ENCODE measurements at regions not wholly inside any gene's neighbourhood (a gene's known extent, or its start where the extent isn't known, plus 50 kb on each side); places are given as distances from the start of the nearest gene placed in this dataset.
A peak's percentile ranks its signal among the peaks of the same experiment; 100 is the strongest.

GRCh38 chr13:85019121-85019520 is 780.1 kb downstream of the SLITRK6 start:
- ChIA-PET SMC1A (ENCODE audit: uncharacterized antibody, unreplicated experiment) (no interaction called here), RAD21 (ENCODE audit: unreplicated experiment) (no interaction called here), POLR2A (no interaction called here), CTCF (no interaction called here)
- H3K27me3 ChIP-seq (replicated peaks in 1 of 2; ENCODE audit: control insufficient read depth in 2 of 2, insufficient read depth in 2 of 2, low read length in 1 of 2): no peaks in the 10 kb centered on the region
- no peak overlapping the region for H3K4me2 ChIP-seq (ENCODE audit: control insufficient read depth, insufficient read depth)
- ATAC-seq (no peak), DNase-seq (ENCODE audit: low read depth, low spot score) (no peak), FAIRE-seq (peak; percentile 27)
- TF ChIP-seq CBX5 (IDR thresholded peaks at IDR 0.05; ENCODE audit: low read depth) (no peak), FOS (IDR thresholded peaks at IDR 0.05; ENCODE audit: borderline replicate concordance, extremely low read depth, insufficient read length) (no peak), PAX5 (IDR thresholded peaks at IDR 0.05; ENCODE audit: borderline replicate concordance, low read depth, low read length) (no peak), LARP7 (IDR thresholded peaks at IDR 0.05) (no peak), MAX (IDR thresholded peaks at IDR 0.05; ENCODE audit: low read depth, low read length) (no peak), NRF1 (conservative IDR thresholded peaks at IDR 0.05; ENCODE audit: low read depth, low read length) (no peak)
- no peak overlapping the region for H2AFZ ChIP-seq (ENCODE audit: control insufficient read depth, low read depth, low read length)
- no peaks in the 10 kb centered on the region for H4K20me1 ChIP-seq (ENCODE audit: control insufficient read depth, insufficient read depth)
- H3K4me3 ChIP-seq: no peak overlapping the region
- intact Hi-C loops (cut with micrococcal nuclease; ENCODE audit: unreplicated experiment) (no loop called here), in situ Hi-C loops (cut with MboI) (no loop called here)
- no TSS peak for BruUV-seq (replicated peaks)
- H3K4me1 ChIP-seq (ENCODE audit: control insufficient read depth, insufficient read depth, low read length): no peaks in the 10 kb centered on the region
- H3K9ac ChIP-seq (ENCODE audit: control insufficient read depth, insufficient read depth, low read length): no peak overlapping the region
- no peak overlapping the region for H3K27ac ChIP-seq (ENCODE audit: control insufficient read depth, insufficient read depth)
- WGBS (ENCODE audit: insufficient coverage, insufficient replicate concordance, low lambda C conversion rate, missing lambda C conversion rate): 0% methylated on average over 1 of the region's 1 CpG
- H3K9me3 ChIP-seq (replicated peaks; ENCODE audit: control insufficient read depth, insufficient read depth, low read length): no peaks in the 10 kb centered on the region
- H3K79me2 ChIP-seq (ENCODE audit: control insufficient read depth, insufficient read depth, low read length): no peaks in the 10 kb centered on the region
- H3K36me3 ChIP-seq (ENCODE audit: control insufficient read depth in 2 of 2, insufficient read depth in 2 of 2, low read length in 1 of 2): no peaks in the 10 kb centered on the region

- RAD21 ChIA-PET (ENCODE audit: unreplicated experiment): no interaction called here
- no peak overlapping the region for H3K4me2 ChIP-seq (ENCODE audit: control insufficient read depth, insufficient read depth)
- CTCF ChIA-PET: interaction anchor here (0.6 kb wide), 1 partner anchor 265 kb away, joined by 3 read pairs; no protein-coding TSS in a partner anchor
- POLR2A ChIA-PET: no interaction called here
- intact Hi-C loops (cut with micrococcal nuclease; ENCODE audit: unreplicated experiment) (no loop called here), in situ Hi-C loops (cut with MboI) (no loop called here)
- no peak overlapping the region for H3K4me3 ChIP-seq
- DNase-seq (ENCODE audit: low read depth, low spot score) (no peak), ATAC-seq (no peak), FAIRE-seq (no peak)
- H3K9me3 ChIP-seq (replicated peaks; ENCODE audit: control insufficient read depth, insufficient read depth, low read length): no peaks in the 10 kb centered on the region
- no peak overlapping the region for H3K9ac ChIP-seq (ENCODE audit: control insufficient read depth, insufficient read depth, low read length)
- BruUV-seq (replicated peaks): no TSS peak
- no peaks in the 10 kb centered on the region for H3K27me3 ChIP-seq (replicated peaks in 1 of 2; ENCODE audit: control insufficient read depth in 2 of 2, insufficient read depth in 2 of 2, low read length in 1 of 2)
- H4K20me1 ChIP-seq (ENCODE audit: control insufficient read depth, insufficient read depth): no peaks in the 10 kb centered on the region
- H3K27ac ChIP-seq (ENCODE audit: control insufficient read depth, insufficient read depth): no peak overlapping the region
- no peaks in the 10 kb centered on the region for H3K4me1 ChIP-seq (ENCODE audit: control insufficient read depth, insufficient read depth, low read length)
- H2AFZ ChIP-seq (ENCODE audit: control insufficient read depth, low read depth, low read length): no peak overlapping the region
- TF ChIP-seq SPI1 (IDR thresholded peaks at IDR 0.05; ENCODE audit: borderline replicate concordance, insufficient read depth, low read depth, low read length) (no peak), EZH2 (IDR thresholded peaks at IDR 0.05; ENCODE audit: borderline replicate concordance, control insufficient read depth, low read depth, low read length) (no peak)
- no peaks in the 10 kb centered on the region for H3K36me3 ChIP-seq (ENCODE audit: control insufficient read depth in 2 of 2, insufficient read depth in 2 of 2, low read length in 1 of 2)
- SMC1A ChIA-PET (ENCODE audit: uncharacterized antibody, unreplicated experiment): no interaction called here
- no peaks in the 10 kb centered on the region for H3K79me2 ChIP-seq (ENCODE audit: control insufficient read depth, insufficient read depth, low read length)
Observed at GRCh38 chr13:85013006-85013405, 786.2 kb downstream of the SLITRK6 start.
